ENCODE measurements at regions not wholly inside any gene's neighbourhood (a gene's known extent, or its start where the extent isn't known, plus 50 kb on each side); places are given as distances from the start of the nearest gene placed in this dataset.
A peak's percentile ranks its signal among the peaks of the same experiment; 100 is the strongest.

- TF ChIP-seq ZBTB40 (IDR thresholded peaks at IDR 0.05) (no peak), ZBTB40 (CRISPR knock-in tag; IDR thresholded peaks at IDR 0.05) (0 out of 2 replicates have a peak, but pooled peaks have one; percentile 14), DR1 (CRISPR knock-in tag; IDR thresholded peaks at IDR 0.05) (0 out of 2 replicates have a peak, but pooled peaks have one; percentile 51), TAF1 (CRISPR knock-in tag; IDR thresholded peaks at IDR 0.05) (0 out of 2 replicates have a peak, but pooled peaks have one; percentile 44), KDM5B (CRISPR knock-in tag; IDR thresholded peaks at IDR 0.05; ENCODE audit: borderline replicate concordance) (peak; percentile 46; the same call in 1 of the 2 replicates), NCOA5 (CRISPR knock-in tag; IDR thresholded peaks at IDR 0.05) (no peak), PHF20 (CRISPR knock-in tag; IDR thresholded peaks at IDR 0.05) (peak; percentile 29; the same call in 1 of the 2 replicates), SMAD3 (CRISPR knock-in tag; IDR thresholded peaks at IDR 0.05) (no peak), SP4 (CRISPR knock-in tag; IDR thresholded peaks at IDR 0.05) (peak; percentile 57; the same call in 1 of the 2 replicates), TBL1XR1 (IDR thresholded peaks at IDR 0.05; ENCODE audit: borderline replicate concordance, low read length, partially characterized antibody) (no peak), HES4 (CRISPR knock-in tag; IDR thresholded peaks at IDR 0.05; ENCODE audit: borderline replicate concordance) (no peak), ZNF83 (CRISPR knock-in tag; IDR thresholded peaks at IDR 0.05; ENCODE audit: borderline replicate concordance) (0 out of 2 replicates have a peak, but pooled peaks have one; percentile 32), ZMYM4 (CRISPR knock-in tag; IDR thresholded peaks at IDR 0.05) (peak; percentile 48; the same call in 1 of the 2 replicates), LBX2 (CRISPR knock-in tag; IDR thresholded peaks at IDR 0.05; ENCODE audit: borderline replicate concordance) (peak; percentile 49; the same call in 1 of the 2 replicates), SAP130 (CRISPR knock-in tag; IDR thresholded peaks at IDR 0.05; ENCODE audit: low read depth) (peak; percentile 35; the same call in 1 of the 2 replicates), TIGD3 (CRISPR knock-in tag; IDR thresholded peaks at IDR 0.05; ENCODE audit: borderline replicate concordance) (0 out of 2 replicates have a peak, but pooled peaks have one; percentile 47), ELF1 (CRISPR knock-in tag; IDR thresholded peaks at IDR 0.05) (peak; percentile 48), ZNF468 (CRISPR knock-in tag; IDR thresholded peaks at IDR 0.05) (no peak)
Measured at GRCh38 chr16:85312642-85313525, 200.6 kb upstream of the CIBAR2 start (continued).
